ENCODE measurements at regions not wholly inside any gene's neighbourhood (a gene's known extent, or its start where the extent isn't known, plus 50 kb on each side); places are given as distances from the start of the nearest gene placed in this dataset.

DNA sequence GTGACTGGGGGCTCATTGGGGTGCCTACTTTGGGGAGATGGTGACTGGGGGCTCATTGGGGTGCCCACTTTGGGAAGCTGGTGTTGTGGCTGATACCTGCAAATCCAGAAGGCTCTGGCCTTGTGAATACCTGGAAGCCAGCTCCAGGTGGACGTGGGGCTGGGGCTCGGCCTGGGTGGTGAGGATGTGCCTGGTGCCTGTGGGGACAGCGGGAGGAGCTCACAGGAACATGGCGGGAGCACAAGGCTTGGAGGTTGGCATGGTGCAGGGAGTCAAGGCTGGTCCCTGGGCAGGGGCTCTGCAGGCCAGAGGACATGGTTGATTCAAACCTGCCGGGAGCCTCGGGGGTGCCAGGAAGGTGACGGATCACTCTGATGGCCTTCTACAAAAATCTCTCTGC is 1165.7 kb downstream of the BRD1 start:
- Histone ChIP-seq H3K4me3 (ENCODE audit: insufficient read depth, low read depth, low read length, poor library complexity, severe bottlenecking) (no peak overlapping the region), H3K9me3 (ENCODE audit: control insufficient read depth, low read length) (no peaks in the 10 kb centered on the region), H3K36me3 (ENCODE audit: control insufficient read depth, insufficient read depth, low read length) (no peaks in the 10 kb centered on the region), H3K4me1 (ENCODE audit: control insufficient read depth, insufficient read depth, low read length, poor library complexity, severe bottlenecking) (no peaks in the 10 kb centered on the region), H3K27me3 (replicated peaks; ENCODE audit: control insufficient read depth, insufficient read depth, low read length, poor library complexity, severe bottlenecking) (no peaks in the 10 kb centered on the region), H3K27ac (ENCODE audit: insufficient read depth, low read length, poor library complexity, severe bottlenecking) (no peak overlapping the region)
- DNase-seq, result no peak

GRCh38 chr22:48660790-48661740 is 1166.6 kb downstream of the BRD1 start:
- DNase-seq, result no peak
- H3K27me3 ChIP-seq (replicated peaks; ENCODE audit: control insufficient read depth, insufficient read depth, low read length, poor library complexity, severe bottlenecking), result no peaks in the 10 kb centered on the region
- H3K9me3 ChIP-seq (ENCODE audit: control insufficient read depth, low read length), result no peaks in the 10 kb centered on the region
- H3K4me1 ChIP-seq (ENCODE audit: control insufficient read depth, insufficient read depth, low read length, poor library complexity, severe bottlenecking), result no peaks in the 10 kb centered on the region
- no peak overlapping the region for H3K27ac ChIP-seq (ENCODE audit: insufficient read depth, low read length, poor library complexity, severe bottlenecking)
- no peaks in the 10 kb centered on the region for H3K36me3 ChIP-seq (ENCODE audit: control insufficient read depth, insufficient read depth, low read length)
- H3K4me3 ChIP-seq (ENCODE audit: insufficient read depth, low read depth, low read length, poor library complexity, severe bottlenecking), result no peak overlapping the region

DNA sequence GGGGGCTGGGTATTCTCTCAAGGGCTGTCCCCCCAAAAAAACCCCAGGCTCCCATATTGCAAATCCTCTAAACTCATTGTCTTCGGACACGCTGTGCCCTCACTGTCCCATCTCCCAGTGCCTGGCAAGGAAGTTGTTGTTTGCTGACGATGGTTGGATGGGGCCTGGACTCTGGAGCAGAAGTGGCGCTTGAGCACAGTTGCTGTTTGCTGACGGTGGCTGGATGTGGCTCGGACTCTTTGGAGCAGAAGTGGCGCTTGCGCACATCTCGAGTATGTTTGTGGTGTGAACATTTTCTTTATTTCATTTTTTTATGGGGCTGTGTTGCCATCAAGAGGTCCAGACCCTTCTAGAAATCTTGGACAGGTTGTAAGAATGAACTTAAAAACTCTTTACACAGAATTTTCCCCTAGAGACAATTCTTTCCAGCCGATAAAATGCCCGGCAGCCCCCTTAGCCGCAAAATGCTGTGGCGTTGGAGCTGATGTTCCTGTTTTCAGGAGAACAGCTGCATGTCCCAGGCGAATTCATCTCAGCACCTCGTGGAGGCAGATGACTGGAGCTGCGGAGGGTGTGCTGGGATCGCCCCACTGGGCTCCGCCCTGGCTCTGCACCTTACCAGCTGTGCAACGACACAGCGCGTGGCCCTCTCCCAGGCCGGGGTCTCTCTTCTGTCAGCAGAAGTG is 1167.4 kb downstream of the BRD1 start:
- Histone ChIP-seq H3K4me1 (ENCODE audit: control insufficient read depth, insufficient read depth, low read length, poor library complexity, severe bottlenecking) (no peaks in the 10 kb centered on the region), H3K9me3 (ENCODE audit: control insufficient read depth, low read length) (no peaks in the 10 kb centered on the region), H3K27ac (ENCODE audit: insufficient read depth, low read length, poor library complexity, severe bottlenecking) (no peak overlapping the region), H3K36me3 (ENCODE audit: control insufficient read depth, insufficient read depth, low read length) (no peaks in the 10 kb centered on the region), H3K27me3 (replicated peaks; ENCODE audit: control insufficient read depth, insufficient read depth, low read length, poor library complexity, severe bottlenecking) (no peaks in the 10 kb centered on the region), H3K4me3 (ENCODE audit: insufficient read depth, low read depth, low read length, poor library complexity, severe bottlenecking) (no peak overlapping the region)
- no peak for DNase-seq

GRCh38 chr22:48659404-48659996 is 1168.2 kb downstream of the BRD1 start:
- Histone ChIP-seq H3K4me1 (ENCODE audit: control insufficient read depth, insufficient read depth, low read length, poor library complexity, severe bottlenecking) (no peaks in the 10 kb centered on the region), H3K27me3 (replicated peaks; ENCODE audit: control insufficient read depth, insufficient read depth, low read length, poor library complexity, severe bottlenecking) (no peaks in the 10 kb centered on the region), H3K36me3 (ENCODE audit: control insufficient read depth, insufficient read depth, low read length) (no peaks in the 10 kb centered on the region), H3K4me3 (ENCODE audit: insufficient read depth, low read depth, low read length, poor library complexity, severe bottlenecking) (no peak overlapping the region), H3K9me3 (ENCODE audit: control insufficient read depth, low read length) (no peaks in the 10 kb centered on the region), H3K27ac (ENCODE audit: insufficient read depth, low read length, poor library complexity, severe bottlenecking) (no peak overlapping the region)
- DNase-seq, result no peak

GRCh38 chr22:48658871-48659270 is 1168.8 kb downstream of the BRD1 start:
- H3K9me3 ChIP-seq (ENCODE audit: control insufficient read depth, low read length), result no peaks in the 10 kb centered on the region
- no peak overlapping the region for H3K27ac ChIP-seq (ENCODE audit: insufficient read depth, low read length, poor library complexity, severe bottlenecking)
- no peaks in the 10 kb centered on the region for H3K36me3 ChIP-seq (ENCODE audit: control insufficient read depth, insufficient read depth, low read length)
- H3K4me1 ChIP-seq (ENCODE audit: control insufficient read depth, insufficient read depth, low read length, poor library complexity, severe bottlenecking), result no peaks in the 10 kb centered on the region
- no peak overlapping the region for H3K4me3 ChIP-seq (ENCODE audit: insufficient read depth, low read depth, low read length, poor library complexity, severe bottlenecking)
- no peaks in the 10 kb centered on the region for H3K27me3 ChIP-seq (replicated peaks; ENCODE audit: control insufficient read depth, insufficient read depth, low read length, poor library complexity, severe bottlenecking)
- DNase-seq, result no peak

GRCh38 chr22:48658246-48658645 is 1169.4 kb downstream of the BRD1 start:
- Histone ChIP-seq H3K27me3 (replicated peaks; ENCODE audit: control insufficient read depth, insufficient read depth, low read length, poor library complexity, severe bottlenecking) (no peaks in the 10 kb centered on the region), H3K4me1 (ENCODE audit: control insufficient read depth, insufficient read depth, low read length, poor library complexity, severe bottlenecking) (no peaks in the 10 kb centered on the region), H3K4me3 (ENCODE audit: insufficient read depth, low read depth, low read length, poor library complexity, severe bottlenecking) (no peak overlapping the region), H3K27ac (ENCODE audit: insufficient read depth, low read length, poor library complexity, severe bottlenecking) (no peak overlapping the region), H3K9me3 (ENCODE audit: control insufficient read depth, low read length) (no peaks in the 10 kb centered on the region), H3K36me3 (ENCODE audit: control insufficient read depth, insufficient read depth, low read length) (no peaks in the 10 kb centered on the region)
- no peak for DNase-seq

- no peak overlapping the region for H3K4me3 ChIP-seq (ENCODE audit: insufficient read depth, low read depth, low read length, poor library complexity, severe bottlenecking)
- DNase-seq, result no peak
- no peak overlapping the region for H3K27ac ChIP-seq (ENCODE audit: insufficient read depth, low read length, poor library complexity, severe bottlenecking)
- no peaks in the 10 kb centered on the region for H3K9me3 ChIP-seq (ENCODE audit: control insufficient read depth, low read length)
- no peaks in the 10 kb centered on the region for H3K27me3 ChIP-seq (replicated peaks; ENCODE audit: control insufficient read depth, insufficient read depth, low read length, poor library complexity, severe bottlenecking)
- H3K4me1 ChIP-seq (ENCODE audit: control insufficient read depth, insufficient read depth, low read length, poor library complexity, severe bottlenecking), result no peaks in the 10 kb centered on the region
- no peaks in the 10 kb centered on the region for H3K36me3 ChIP-seq (ENCODE audit: control insufficient read depth, insufficient read depth, low read length)
These were observed 1173.2 kb downstream of the BRD1 start for GRCh38 chr22:48654492-48654891.

GRCh38 chr22:48653929-48654328 is 1173.7 kb downstream of the BRD1 start:
- Histone ChIP-seq H3K36me3 (ENCODE audit: control insufficient read depth, insufficient read depth, low read length) (no peaks in the 10 kb centered on the region), H3K9me3 (ENCODE audit: control insufficient read depth, low read length) (no peaks in the 10 kb centered on the region), H3K4me1 (ENCODE audit: control insufficient read depth, insufficient read depth, low read length, poor library complexity, severe bottlenecking) (no peaks in the 10 kb centered on the region), H3K27ac (ENCODE audit: insufficient read depth, low read length, poor library complexity, severe bottlenecking) (no peak overlapping the region), H3K4me3 (ENCODE audit: insufficient read depth, low read depth, low read length, poor library complexity, severe bottlenecking) (no peak overlapping the region), H3K27me3 (replicated peaks; ENCODE audit: control insufficient read depth, insufficient read depth, low read length, poor library complexity, severe bottlenecking) (no peaks in the 10 kb centered on the region)
- no peak for DNase-seq

DNA sequence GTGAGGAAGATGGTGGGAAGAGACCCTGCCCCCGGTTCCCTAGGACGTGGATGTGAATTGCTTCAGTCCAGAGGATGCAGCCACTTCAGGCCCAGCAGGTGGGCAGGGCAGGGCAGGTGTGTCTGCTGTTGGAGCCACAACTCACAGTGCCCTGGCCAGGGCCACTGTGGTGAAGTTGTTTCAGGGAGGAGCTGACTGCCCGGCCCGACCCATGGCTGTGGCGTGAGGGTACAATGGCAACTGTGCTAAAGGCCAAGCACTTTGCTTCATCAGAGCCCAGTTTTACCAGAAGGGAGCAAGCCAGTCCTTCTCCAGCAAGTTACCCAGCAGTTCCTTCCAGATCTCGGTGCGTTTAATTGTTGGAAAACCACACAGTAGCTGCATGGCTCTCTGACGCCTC is 1174.4 kb downstream of the BRD1 start:
- H3K27ac ChIP-seq (ENCODE audit: insufficient read depth, low read length, poor library complexity, severe bottlenecking), result no peak overlapping the region
- no peaks in the 10 kb centered on the region for H3K27me3 ChIP-seq (replicated peaks; ENCODE audit: control insufficient read depth, insufficient read depth, low read length, poor library complexity, severe bottlenecking)
- H3K9me3 ChIP-seq (ENCODE audit: control insufficient read depth, low read length), result no peaks in the 10 kb centered on the region
- no peaks in the 10 kb centered on the region for H3K36me3 ChIP-seq (ENCODE audit: control insufficient read depth, insufficient read depth, low read length)
- DNase-seq, result no peak
- H3K4me1 ChIP-seq (ENCODE audit: control insufficient read depth, insufficient read depth, low read length, poor library complexity, severe bottlenecking), result no peaks in the 10 kb centered on the region
- no peak overlapping the region for H3K4me3 ChIP-seq (ENCODE audit: insufficient read depth, low read depth, low read length, poor library complexity, severe bottlenecking)

- no peak for DNase-seq
- Histone ChIP-seq H3K9me3 (ENCODE audit: control insufficient read depth, low read length) (no peaks in the 10 kb centered on the region), H3K4me1 (ENCODE audit: control insufficient read depth, insufficient read depth, low read length, poor library complexity, severe bottlenecking) (no peaks in the 10 kb centered on the region), H3K27ac (ENCODE audit: insufficient read depth, low read length, poor library complexity, severe bottlenecking) (no peak overlapping the region), H3K27me3 (replicated peaks; ENCODE audit: control insufficient read depth, insufficient read depth, low read length, poor library complexity, severe bottlenecking) (no peaks in the 10 kb centered on the region), H3K4me3 (ENCODE audit: insufficient read depth, low read depth, low read length, poor library complexity, severe bottlenecking) (no peak overlapping the region), H3K36me3 (ENCODE audit: control insufficient read depth, insufficient read depth, low read length) (no peaks in the 10 kb centered on the region)
These were observed 1174.9 kb downstream of the BRD1 start for GRCh38 chr22:48652796-48653195.
